Effector memory CD4-positive, alpha-beta T cell (primary cell): ENCODE measurements at regions not wholly inside any gene's neighbourhood (a gene's known extent, or its start where the extent isn't known, plus 50 kb on each side); places are given as distances from the start of the nearest gene placed in this dataset.

Source experiments
- DNase-seq, 3 donors: peaks; one replicate each; pipeline ENCODE4 v3.0.0-alpha.2; 2020
- H3K27ac ChIP-seq: 2 replicates; pipeline ENCODE4 v1.7.0; 2013; ENCODE audit warnings: mild to moderate bottlenecking, low read length, moderate library complexity; ENCODE audit not compliant: insufficient read depth, poor library complexity, severe bottlenecking
- H3K27me3 ChIP-seq: replicated peaks from 2 replicates; pipeline ENCODE4 v1.7.0; 2013; ENCODE audit warnings: mild to moderate bottlenecking, low read length; ENCODE audit not compliant: insufficient read depth, control insufficient read depth, poor library complexity, severe bottlenecking
- H3K36me3 ChIP-seq: 2 replicates; pipeline ENCODE4 v1.7.0; 2013; ENCODE audit warnings: mild to moderate bottlenecking, low read length, moderate library complexity; ENCODE audit not compliant: control insufficient read depth, insufficient read depth
- H3K4me1 ChIP-seq: 2 replicates; pipeline ENCODE4 v1.7.0; 2013; ENCODE audit warnings: low read length, mild to moderate bottlenecking; ENCODE audit not compliant: control insufficient read depth, insufficient read depth, poor library complexity, severe bottlenecking
- H3K4me3 ChIP-seq: 2 replicates; pipeline ENCODE4 v1.7.0; 2013; ENCODE audit warnings: low read length, low read depth, mild to moderate bottlenecking; ENCODE audit not compliant: insufficient read depth, poor library complexity, severe bottlenecking
- H3K9me3 ChIP-seq: 2 replicates; pipeline ENCODE4 v1.7.0; 2013; ENCODE audit warnings: mild to moderate bottlenecking, low read length, moderate library complexity; ENCODE audit not compliant: control insufficient read depth

DNA sequence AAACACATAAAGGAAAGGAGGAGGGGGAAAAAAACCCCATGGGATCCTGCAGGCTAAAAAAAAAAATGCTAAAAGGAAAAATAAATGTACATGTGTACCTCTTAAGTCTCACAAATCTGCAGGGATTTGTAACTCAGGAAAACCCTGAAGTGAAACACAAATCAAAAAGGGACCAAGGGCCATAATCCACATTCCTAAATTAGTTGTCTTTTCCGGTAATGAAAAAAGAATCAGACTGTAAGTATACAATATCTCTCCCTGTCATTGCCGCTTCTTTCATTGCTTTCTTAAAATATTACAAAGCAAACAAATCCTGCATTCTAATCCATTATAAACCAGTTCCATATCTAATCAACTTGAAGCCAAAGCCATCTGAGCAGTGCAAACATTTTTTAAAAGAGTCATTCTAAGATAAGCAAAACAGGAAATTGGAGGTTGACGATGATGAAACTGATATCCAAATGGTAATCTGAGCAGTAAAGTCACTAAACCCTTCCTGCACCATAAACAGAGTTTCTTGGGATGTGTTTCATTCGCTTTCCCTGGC, 58.7 kb upstream of the SIM2 start:
- Histone ChIP-seq H3K27ac (no peak overlapping the region), H3K36me3 (no peaks in the 10 kb centered on the region), H3K27me3 (no peaks in the 10 kb centered on the region), H3K4me3 (no peak overlapping the region), H3K9me3 (no peaks in the 10 kb centered on the region), H3K4me1 (no peaks in the 10 kb centered on the region)
- DNase-seq = no peak

DNA sequence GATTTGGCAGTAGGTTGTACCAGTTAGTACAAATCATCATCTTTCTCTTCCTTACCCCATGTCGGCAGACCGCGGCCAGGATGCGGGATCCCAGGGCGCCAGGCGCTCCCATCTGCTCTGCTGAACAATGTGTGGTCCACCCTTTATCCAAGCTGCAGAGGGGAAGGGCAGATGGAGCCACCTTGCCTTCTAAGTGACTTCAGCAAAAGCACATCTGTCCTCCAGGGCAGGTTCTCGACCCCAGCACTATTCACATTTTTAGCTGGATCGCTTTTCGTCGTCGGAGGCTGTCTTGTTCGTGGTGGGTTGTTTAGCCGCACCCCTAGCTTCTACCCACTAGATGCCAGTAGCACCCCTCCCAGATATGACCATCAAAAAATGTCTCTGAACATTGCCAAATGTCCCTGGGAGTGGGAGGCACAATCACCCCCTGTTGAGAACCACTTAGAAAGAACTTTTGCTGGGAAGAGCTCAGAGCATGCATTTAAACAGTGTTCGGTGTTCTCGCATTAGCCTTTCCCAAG, 58.1 kb upstream of the SIM2 start:
- Histone ChIP-seq H3K36me3 (no peaks in the 10 kb centered on the region), H3K27me3 (no peaks in the 10 kb centered on the region), H3K4me1 (no peaks in the 10 kb centered on the region), H3K9me3 (no peaks in the 10 kb centered on the region), H3K27ac (no peak overlapping the region), H3K4me3 (no peak overlapping the region)
- no peak for DNase-seq

DNA sequence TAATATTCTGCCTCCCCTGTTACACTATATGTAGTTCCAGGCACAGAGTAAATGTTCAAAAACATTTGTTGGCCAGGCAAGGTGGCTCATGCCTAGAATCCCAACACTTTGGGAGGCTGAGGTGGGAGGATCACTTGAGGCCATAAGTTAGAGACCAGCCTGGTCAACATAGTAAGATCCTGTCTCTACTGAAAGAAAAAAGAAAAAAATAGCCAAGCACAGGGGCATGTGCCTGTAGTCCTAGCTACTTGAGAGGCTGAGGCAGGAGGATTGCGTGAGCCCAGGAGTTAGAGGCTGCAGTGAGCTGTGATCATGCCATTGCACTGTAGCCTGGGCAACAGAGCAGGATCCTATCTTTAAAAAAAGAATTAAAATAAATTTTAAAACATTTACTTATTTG, 57.6 kb upstream of the SIM2 start:
- no peak for DNase-seq
- Histone ChIP-seq H3K27ac (no peak overlapping the region), H3K9me3 (no peaks in the 10 kb centered on the region), H3K4me3 (no peak overlapping the region), H3K36me3 (no peaks in the 10 kb centered on the region), H3K4me1 (no peaks in the 10 kb centered on the region), H3K27me3 (no peaks in the 10 kb centered on the region)

DNA sequence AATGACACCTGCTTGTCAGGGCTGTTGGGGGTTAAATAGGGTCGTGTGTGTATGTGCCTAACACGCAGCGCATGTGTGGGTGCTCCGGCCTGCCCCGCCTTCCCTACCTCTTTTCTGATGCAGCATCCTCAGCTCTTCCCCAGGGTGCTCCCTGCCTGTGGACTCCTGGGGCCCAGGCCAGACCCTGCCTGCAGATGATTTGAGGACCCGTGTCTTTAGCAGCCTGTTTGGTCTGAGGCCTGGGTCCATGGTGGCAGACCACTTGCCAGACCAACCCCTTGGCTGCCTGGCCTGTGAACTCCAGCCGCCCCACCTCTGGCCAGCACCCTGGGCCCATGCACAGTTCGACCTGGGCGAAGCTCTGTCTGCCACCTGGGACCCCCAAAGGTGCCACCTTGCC, 57.0 kb upstream of the SIM2 start:
- Histone ChIP-seq H3K36me3 (no peaks in the 10 kb centered on the region), H3K4me1 (no peaks in the 10 kb centered on the region), H3K27me3 (no peaks in the 10 kb centered on the region), H3K9me3 (no peaks in the 10 kb centered on the region), H3K27ac (no peak overlapping the region), H3K4me3 (no peak overlapping the region)
- no peak for DNase-seq

DNA sequence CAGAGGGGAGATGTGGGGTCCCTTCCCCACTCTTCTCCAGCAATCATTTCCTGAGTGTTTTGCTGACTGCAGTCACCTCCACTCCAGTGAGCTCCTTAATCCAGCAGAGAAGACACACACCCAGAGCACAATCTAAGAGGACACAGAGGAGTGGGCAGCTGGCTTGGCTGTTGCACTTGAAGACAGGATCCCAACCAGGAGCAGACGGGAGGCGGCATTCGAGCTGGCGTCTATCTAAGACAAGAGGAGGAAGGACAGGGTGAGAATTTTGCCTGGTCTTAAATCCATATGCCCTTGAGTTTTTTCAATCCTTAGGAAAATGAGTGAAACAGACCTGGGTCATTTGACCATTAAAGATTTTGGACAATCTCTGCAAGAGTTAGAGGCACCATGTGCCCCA, 56.1 kb upstream of the SIM2 start:
- H3K4me3 ChIP-seq = no peak overlapping the region
- H3K27me3 ChIP-seq = no peaks in the 10 kb centered on the region
- DNase-seq = no peak
- no peaks in the 10 kb centered on the region for H3K9me3 ChIP-seq
- H3K27ac ChIP-seq = no peak overlapping the region
- no peaks in the 10 kb centered on the region for H3K36me3 ChIP-seq
- H3K4me1 ChIP-seq = no peaks in the 10 kb centered on the region

GRCh38 chr21:36643374-36644250, 55.3 kb upstream of the SIM2 start:
- Histone ChIP-seq H3K9me3 (no peaks in the 10 kb centered on the region), H3K27ac (no peak overlapping the region), H3K27me3 (no peaks in the 10 kb centered on the region), H3K36me3 (no peaks in the 10 kb centered on the region), H3K4me3 (no peak overlapping the region), H3K4me1 (no peaks in the 10 kb centered on the region)
- DNase-seq = no peak

GRCh38 chr21:36646011-36646410, 52.9 kb upstream of the SIM2 start:
- H3K4me3 ChIP-seq = no peak overlapping the region

DNA sequence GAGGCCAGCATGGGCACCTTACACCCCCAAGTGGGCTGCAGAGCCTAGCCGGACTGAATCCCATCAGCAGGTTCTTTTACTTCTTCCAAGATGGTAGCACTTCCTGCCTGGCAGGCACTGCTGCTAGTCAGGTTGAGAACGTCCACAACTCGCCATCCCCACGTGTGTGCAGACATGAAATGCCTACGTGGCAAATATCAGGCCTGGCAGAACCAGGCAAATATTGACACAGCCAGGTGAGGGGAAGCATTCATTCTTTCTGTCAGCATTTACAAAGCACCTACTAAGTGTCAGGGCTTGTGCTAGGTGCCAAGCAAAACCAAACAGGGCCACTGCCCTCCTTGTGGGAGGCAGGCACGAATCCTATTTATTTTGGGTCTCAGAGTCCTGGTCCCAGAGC, 52.3 kb upstream of the SIM2 start:
- Histone ChIP-seq H3K4me3 (no peak overlapping the region), H3K27me3 (no peaks in the 10 kb centered on the region), H3K27ac (no peak overlapping the region), H3K36me3 (no peaks in the 10 kb centered on the region), H3K9me3 (no peaks in the 10 kb centered on the region), H3K4me1 (no peaks in the 10 kb centered on the region)
- no peak for DNase-seq

More at GRCh38 chr21:36646011-36646410, 52.9 kb upstream of the SIM2 start:
- Histone ChIP-seq H3K27ac (no peak overlapping the region), H3K9me3 (no peaks in the 10 kb centered on the region), H3K36me3 (no peaks in the 10 kb centered on the region), H3K4me1 (no peaks in the 10 kb centered on the region), H3K27me3 (no peaks in the 10 kb centered on the region)
- no peak for DNase-seq

GRCh38 chr21:36647279-36648093, 51.4 kb upstream of the SIM2 start:
- Histone ChIP-seq H3K4me3 (no peak overlapping the region), H3K27ac (no peak overlapping the region), H3K9me3 (no peaks in the 10 kb centered on the region), H3K27me3 (no peaks in the 10 kb centered on the region), H3K4me1 (no peaks in the 10 kb centered on the region), H3K36me3 (no peaks in the 10 kb centered on the region)
- no peak for DNase-seq
